GM10266 (cell line): ENCODE measurements at regions not wholly inside any gene's neighbourhood (a gene's known extent, or its start where the extent isn't known, plus 50 kb on each side); places are given as distances from the start of the nearest gene placed in this dataset.

Experiments
- DNase-seq: peaks from one replicate; pipeline ENCODE4 v3.0.0; 2012; ENCODE audit errors: extremely low spot score
- TF ChIP-seq, protein P1 (sequence below): IDR thresholded peaks from 2 replicates; pipeline ENCODE4 v1.5.1; 2012; ENCODE audit warnings: mild to moderate bottlenecking, low read depth; ENCODE audit not compliant: control insufficient read depth, insufficient read depth; ENCODE audit errors: missing control alignments

DNA sequence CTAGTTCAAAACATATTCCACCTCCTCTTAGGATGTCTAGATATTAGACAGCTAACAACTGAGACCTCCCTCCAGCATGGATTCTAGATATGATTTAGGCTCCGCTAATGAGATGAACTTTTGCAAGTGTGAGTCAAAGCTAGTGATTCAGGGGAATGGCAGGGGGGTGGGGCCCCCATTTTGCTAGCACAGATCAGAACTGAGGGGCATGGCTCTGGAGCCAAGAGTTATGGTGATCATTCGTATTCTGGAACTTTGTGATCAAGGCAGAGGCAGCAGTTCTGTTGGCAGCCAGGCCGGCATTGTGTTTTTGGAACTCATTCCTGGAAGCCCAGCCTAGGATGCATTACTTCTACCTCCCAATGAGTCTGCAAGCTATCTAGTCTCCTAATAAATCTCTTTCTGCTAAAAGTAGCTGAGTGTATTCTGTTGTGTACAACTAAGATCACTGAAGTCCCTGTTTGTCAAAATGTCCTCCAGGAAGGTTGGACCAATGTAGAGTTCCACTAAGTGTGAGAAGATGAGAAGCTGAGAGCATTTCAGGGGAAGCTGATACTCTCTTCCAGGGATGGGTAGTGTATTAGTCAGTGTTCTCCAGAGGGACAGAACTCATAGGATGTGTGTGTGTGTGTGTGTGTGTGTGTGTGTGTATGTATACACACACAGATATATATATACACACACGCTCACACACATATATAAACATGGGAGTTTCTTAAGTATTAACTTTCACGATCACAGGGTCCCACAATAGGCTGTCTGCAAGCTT, 312.7 kb downstream of the TLE3 start:
- no peak for DNase-seq
- TF ChIP-seq, protein P1, sequence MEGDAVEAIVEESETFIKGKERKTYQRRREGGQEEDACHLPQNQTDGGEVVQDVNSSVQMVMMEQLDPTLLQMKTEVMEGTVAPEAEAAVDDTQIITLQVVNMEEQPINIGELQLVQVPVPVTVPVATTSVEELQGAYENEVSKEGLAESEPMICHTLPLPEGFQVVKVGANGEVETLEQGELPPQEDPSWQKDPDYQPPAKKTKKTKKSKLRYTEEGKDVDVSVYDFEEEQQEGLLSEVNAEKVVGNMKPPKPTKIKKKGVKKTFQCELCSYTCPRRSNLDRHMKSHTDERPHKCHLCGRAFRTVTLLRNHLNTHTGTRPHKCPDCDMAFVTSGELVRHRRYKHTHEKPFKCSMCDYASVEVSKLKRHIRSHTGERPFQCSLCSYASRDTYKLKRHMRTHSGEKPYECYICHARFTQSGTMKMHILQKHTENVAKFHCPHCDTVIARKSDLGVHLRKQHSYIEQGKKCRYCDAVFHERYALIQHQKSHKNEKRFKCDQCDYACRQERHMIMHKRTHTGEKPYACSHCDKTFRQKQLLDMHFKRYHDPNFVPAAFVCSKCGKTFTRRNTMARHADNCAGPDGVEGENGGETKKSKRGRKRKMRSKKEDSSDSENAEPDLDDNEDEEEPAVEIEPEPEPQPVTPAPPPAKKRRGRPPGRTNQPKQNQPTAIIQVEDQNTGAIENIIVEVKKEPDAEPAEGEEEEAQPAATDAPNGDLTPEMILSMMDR: no peak

- no peak for DNase-seq
- TF ChIP-seq, protein P1: no peak
These were observed 311.5 kb downstream of the TLE3 start for GRCh38 chr15:69786136-69786701.

DNA sequence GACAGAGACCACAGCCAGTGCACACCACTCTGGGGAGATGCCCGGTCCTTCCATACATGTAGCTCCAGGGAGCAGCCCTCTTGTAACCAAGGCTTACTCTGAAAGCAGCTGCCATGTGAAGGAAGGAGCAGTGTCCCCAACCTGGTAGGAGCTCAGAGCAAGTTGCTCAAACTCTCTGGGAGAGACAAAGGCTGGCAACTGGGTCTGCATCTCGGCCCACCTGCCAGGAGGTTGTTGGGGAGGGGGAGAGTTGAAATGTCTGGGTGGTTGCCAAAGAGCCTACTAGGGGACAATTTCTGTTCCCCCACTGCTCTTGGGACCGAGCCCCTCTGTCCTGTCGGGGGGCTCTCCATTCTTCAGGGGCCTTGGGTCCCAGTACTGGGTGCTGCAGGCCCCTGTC, 309.9 kb downstream of the TLE3 start:
- TF ChIP-seq, protein P1: no peak
- no peak for DNase-seq

DNA sequence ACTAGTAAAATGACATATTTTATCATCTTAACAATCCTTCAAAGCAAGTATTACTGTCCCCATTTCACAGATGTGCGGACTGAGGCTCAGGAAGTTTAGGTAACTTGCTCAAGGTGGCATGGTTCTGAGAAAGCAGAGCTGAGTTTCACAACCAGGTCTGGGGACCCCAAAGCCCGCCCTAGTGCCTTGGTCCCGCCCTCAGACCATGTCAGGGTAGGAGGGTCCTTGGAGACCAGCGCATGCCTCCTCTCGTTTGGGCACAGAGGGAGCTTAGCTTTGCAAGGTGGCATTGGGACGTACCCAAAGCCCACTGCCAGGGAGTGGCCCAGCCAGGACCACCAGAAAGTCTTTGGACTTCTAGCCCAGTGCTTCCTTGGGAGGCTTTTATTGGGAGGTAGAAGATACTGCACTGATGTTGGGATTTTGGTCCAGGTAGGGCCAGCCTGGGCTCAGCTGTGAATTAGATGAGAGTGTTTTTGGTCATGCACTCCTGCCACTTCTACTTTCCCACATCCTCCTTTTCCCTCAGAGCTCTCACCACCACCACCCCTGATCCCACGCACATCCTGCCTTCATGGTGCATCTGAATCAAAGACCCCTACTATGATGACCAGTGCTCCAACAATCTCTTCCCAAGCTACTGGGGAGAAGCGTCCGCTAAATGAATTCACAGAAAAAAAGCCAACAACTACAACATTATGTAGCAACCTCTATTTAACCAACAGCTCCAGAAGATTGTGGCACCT, 307.9 kb downstream of the TLE3 start:
- no peak for DNase-seq
- TF ChIP-seq, protein P1: no peak

DNA sequence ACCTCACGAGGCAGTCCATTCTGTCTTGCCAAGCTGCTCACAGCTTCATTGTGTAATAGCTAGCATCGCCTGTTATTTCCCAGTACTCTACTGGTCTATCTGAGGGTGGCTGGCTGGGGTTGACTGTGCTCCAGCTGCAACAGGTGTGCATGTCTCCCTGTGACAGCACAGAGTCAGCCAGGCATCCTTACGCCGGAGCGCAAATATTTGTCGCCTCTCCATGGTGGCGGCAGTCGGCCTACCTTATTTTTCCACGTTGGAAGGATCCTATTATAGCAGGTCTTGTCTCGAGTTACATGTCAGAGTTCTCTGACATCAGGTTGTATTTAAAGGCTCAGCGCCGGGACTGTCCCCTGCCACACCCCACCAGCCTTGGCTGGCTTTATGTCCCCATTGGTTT, 307.1 kb downstream of the TLE3 start:
- DNase-seq: no peak
- TF ChIP-seq, protein P1: no peak

DNA sequence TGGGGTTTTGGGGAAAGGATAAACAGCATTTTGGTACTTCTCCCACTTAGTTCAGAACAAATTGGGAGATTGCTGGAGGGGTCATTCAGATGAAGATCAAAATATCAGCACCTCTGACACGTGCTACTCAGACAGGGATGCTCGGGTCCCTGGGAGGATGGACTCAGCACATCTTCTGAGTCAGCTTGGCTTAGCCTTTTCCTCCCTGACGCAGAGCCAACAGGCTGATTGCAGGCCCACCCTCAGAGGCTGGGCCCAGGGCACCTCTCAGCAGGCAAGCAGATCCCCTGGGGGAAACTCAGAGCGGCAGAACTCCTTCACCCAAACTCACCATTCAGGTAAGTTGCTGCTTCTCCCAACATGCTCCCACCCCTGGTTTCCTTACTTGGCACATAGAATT, 304.9 kb downstream of the TLE3 start:
- TF ChIP-seq, protein P1: no peak

DNA sequence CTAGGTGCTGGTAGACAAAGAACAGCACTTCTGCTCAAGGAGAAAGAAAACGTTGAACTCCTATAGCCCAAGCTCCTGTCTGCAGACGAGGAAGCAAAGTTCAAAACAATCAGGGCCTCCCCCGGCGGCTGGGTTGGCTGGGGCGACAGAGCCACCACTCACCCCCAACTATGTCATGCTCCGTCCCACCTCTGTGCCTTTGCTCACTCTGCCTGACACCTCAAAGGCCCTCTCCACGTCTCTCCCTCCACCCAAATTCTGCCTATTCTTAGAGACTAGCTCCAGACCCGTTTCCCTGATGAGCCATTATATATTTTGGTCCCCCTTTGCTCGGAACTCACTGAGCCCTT, 304.3 kb downstream of the TLE3 start:
- TF ChIP-seq, protein P1: no peak
- DNase-seq: no peak

More for the DNA sequence above, 304.9 kb downstream of the TLE3 start:
- DNase-seq: no peak
